HCT116 (cell line): ENCODE measurements at regions not wholly inside any gene's neighbourhood (a gene's known extent, or its start where the extent isn't known, plus 50 kb on each side); places are given as distances from the start of the nearest gene placed in this dataset.

Experiments
- ATAC-seq: fragments of 200-7000 bp; cut with Tn5 transposase; 2 replicates; pipeline ENCODE4 v1.9.1; 2020; ENCODE audit warnings: mild to moderate bottlenecking, moderate library complexity
- BruUV-seq: library from RNA; stranded (reverse); fragments of 400-500 nt; replicated peaks from 2 replicates; lab custom pipeline; 2021; lab: Mats Ljungman, UMichigan
- CTCF ChIA-PET: fragments of 300-600 bp; sonication (Branson Sonifier 250); formaldehyde crosslinking; loops from one replicate; lab custom pipeline; 2021; ENCODE audit warnings: antibody characterized with exemption; lab: Charles Lee
- POLR2A ChIA-PET: fragments of 300-600, 350-600 bp; sonication (Branson Sonifier 250); formaldehyde crosslinking; loops from one replicate; lab custom pipeline; 2021; ENCODE audit warnings: antibody characterized with exemption; lab: Charles Lee
- RAD21 ChIA-PET, 2 experiments: fragments of 300-600 bp; sonication (Branson Sonifier 250); formaldehyde crosslinking; loops; one replicate each; lab custom pipeline; 2023; ENCODE audit warnings: low total read pairs in 2 of 2; ENCODE audit not compliant: uncharacterized antibody in 2 of 2, unreplicated experiment in 2 of 2, low non-redundant PET in 1 of 2; lab: Charles Lee
- DNase-seq: peaks from one replicate; pipeline ENCODE4 v3.0.0-alpha.2; 2010; ENCODE audit warnings: low read depth, low spot score
- H2AFZ ChIP-seq: fragments of 200-600 bp; shearing (Covaris generic), sonication (generic); 2 replicates; pipeline ENCODE4 v1.6.1; 2017; ENCODE audit warnings: low read depth, mixed run types, mixed read lengths, antibody characterized with exemption, low read length; ENCODE audit not compliant: poor library complexity, severe bottlenecking
- H3K27ac ChIP-seq: 2 replicates; pipeline ENCODE4 v1.5.1; 2012; ENCODE audit warnings: low read depth, low read length
- H3K27me3 ChIP-seq: fragments of 200-600 bp; sonication (generic); 2 replicates; pipeline ENCODE4 v1.6.1; 2016; ENCODE audit warnings: mixed run types, low read length, mixed read lengths; ENCODE audit not compliant: insufficient read depth
- H3K36me3 ChIP-seq, 2 experiments: fragments of 200-500 bp in 1 of 2; fragments of 200-600 bp in 1 of 2; sonication (Bioruptor generic) in 1 of 2; sonication (generic) in 1 of 2; 2 replicates each; pipeline versions ENCODE4 v1.5.1 to v1.6.1; 2014 to 2016; ENCODE audit warnings: low read length in 2 of 2, inconsistent platforms in 1 of 2, mixed read lengths in 1 of 2, mixed run types in 1 of 2; ENCODE audit not compliant: insufficient read depth in 2 of 2, control insufficient read depth in 1 of 2
- H3K4me1 ChIP-seq, 2 experiments: fragments of 200-600 bp in 1 of 2; sonication (generic) in 1 of 2; 2 replicates each; pipeline versions ENCODE4 v1.5.1 to v1.6.1; 2012 to 2017; ENCODE audit warnings: low read length in 2 of 2, inconsistent platforms in 1 of 2, mild to moderate bottlenecking in 1 of 2, mixed read lengths in 1 of 2, mixed run types in 1 of 2, moderate library complexity in 1 of 2; ENCODE audit not compliant: insufficient read depth in 2 of 2, control insufficient read depth in 1 of 2
- H3K4me2 ChIP-seq: fragments of 200-600 bp; sonication (generic); 2 replicates; pipeline ENCODE4 v1.6.1; 2017; ENCODE audit warnings: mixed run types, low read length, mixed read lengths
- H3K4me3 ChIP-seq, 2 experiments: fragments of 200-600 bp in 1 of 2; sonication (generic) in 1 of 2; replicated peaks in 1 of 2; 2 replicates each; pipeline ENCODE4 v1.5.1; 2011 to 2016; ENCODE audit warnings: low read length in 2 of 2, control low read depth in 1 of 2, low read depth in 1 of 2, mild to moderate bottlenecking in 1 of 2, mixed read lengths in 1 of 2, mixed run types in 1 of 2
- H3K79me2 ChIP-seq: fragments of 200-600 bp; sonication (generic); 2 replicates; pipeline ENCODE4 v1.6.1; 2017; ENCODE audit warnings: mild to moderate bottlenecking, mixed run types, low read length, moderate library complexity, mixed read lengths; ENCODE audit not compliant: insufficient read depth
- H3K9ac ChIP-seq: fragments of 200-600 bp; sonication (generic); 2 replicates; pipeline ENCODE4 v1.6.1; 2016; ENCODE audit warnings: low read length, mixed read lengths
- H3K9me2 ChIP-seq: fragments of 200-600 bp; sonication (generic), shearing (Covaris generic); 2 replicates; pipeline ENCODE4 v1.6.1; 2017; ENCODE audit warnings: mixed run types, mild to moderate bottlenecking, moderate library complexity; ENCODE audit not compliant: insufficient read depth
- H3K9me3 ChIP-seq, 2 experiments: fragments of 200-500 bp in 1 of 2; fragments of 200-600 bp in 1 of 2; sonication (Bioruptor generic) in 1 of 2; sonication (generic) in 1 of 2; 2 replicates each; pipeline ENCODE4 v1.6.1; 2014 to 2017; ENCODE audit warnings: low read length in 2 of 2, mixed read lengths in 2 of 2, inconsistent platforms in 1 of 2, low read depth in 1 of 2, mild to moderate bottlenecking in 1 of 2, mixed run types in 1 of 2, moderate library complexity in 1 of 2; ENCODE audit not compliant: control insufficient read depth in 1 of 2, insufficient read depth in 1 of 2
- H4K20me1 ChIP-seq: fragments of 200-600 bp; sonication (generic), shearing (Covaris generic); 2 replicates; pipeline ENCODE4 v1.6.1; 2017; ENCODE audit warnings: mixed run types, mild to moderate bottlenecking, moderate library complexity; ENCODE audit not compliant: insufficient read depth
- CBX3 ChIP-seq: IDR thresholded peaks from 2 replicates; pipeline ENCODE4 v1.6.1; 2012; ENCODE audit warnings: low read depth
- CEBPB ChIP-seq: IDR thresholded peaks from 2 replicates; pipeline ENCODE4 v1.6.1; 2012; ENCODE audit warnings: low read depth
- EGR1 ChIP-seq: IDR thresholded peaks from 2 replicates; pipeline ENCODE4 v1.6.1; 2012; ENCODE audit warnings: low read depth
- ELF1 ChIP-seq: IDR thresholded peaks from 2 replicates; pipeline ENCODE4 v1.6.1; 2012; ENCODE audit warnings: low read depth, borderline replicate concordance
- EZH2 ChIP-seq: fragments of 200-600 bp; sonication (generic); IDR thresholded peaks from 2 replicates; pipeline ENCODE4 v1.6.1; 2017; ENCODE audit warnings: antibody characterized with exemption, mixed run types
- EZH2phosphoT487 ChIP-seq: fragments of 200-600 bp; IDR thresholded peaks from 2 replicates; pipeline ENCODE4 v1.6.1; 2018; ENCODE audit warnings: antibody characterized with exemption, borderline replicate concordance
- FOSL1 ChIP-seq: IDR thresholded peaks from 2 replicates; pipeline ENCODE4 v1.6.1; 2012; ENCODE audit warnings: low read depth
- RAD21 ChIP-seq: IDR thresholded peaks from 2 replicates; pipeline ENCODE4 v1.6.1; 2012; ENCODE audit warnings: low read depth, mild to moderate bottlenecking
- SP1 ChIP-seq: IDR thresholded peaks from 2 replicates; pipeline ENCODE4 v1.6.1; 2012; ENCODE audit warnings: low read depth
- TCF7L2 ChIP-seq: IDR thresholded peaks from 2 replicates; pipeline ENCODE4 v1.7.0; 2011; ENCODE audit warnings: borderline replicate concordance, inconsistent platforms; ENCODE audit not compliant: insufficient read depth, insufficient read length; ENCODE audit errors: extremely low read depth
- YY1 ChIP-seq: IDR thresholded peaks from 2 replicates; pipeline ENCODE4 v1.6.1; 2011; ENCODE audit warnings: low read length, low read depth, moderate library complexity, mild to moderate bottlenecking; ENCODE audit not compliant: insufficient replicate concordance; ENCODE audit errors: extremely low read depth
- ZFX ChIP-seq: fragments of 450-650 bp; IDR thresholded peaks from 2 replicates; pipeline ENCODE4 v1.6.1; 2017
- ZNF274 ChIP-seq: fragments of 200-500 bp; sonication (Bioruptor generic); IDR thresholded peaks from 2 replicates; pipeline ENCODE4 v1.6.1; 2014; ENCODE audit warnings: mild to moderate bottlenecking, low read depth, low read length, inconsistent platforms
- intact Hi-C: fragments of 100-400 bp; cut with micrococcal nuclease; formaldehyde crosslinking; loops from 2 replicates; pipeline ENCODE4 v1.10.0; 2022
- TF ChIP-seq, protein P1 (sequence below): IDR thresholded peaks from 2 replicates; pipeline ENCODE4 v1.6.1; 2012
- TF ChIP-seq, protein P2 (sequence below): IDR thresholded peaks from 2 replicates; pipeline ENCODE4 v1.6.1; 2012
- TF ChIP-seq, protein P3 (sequence below): IDR thresholded peaks from 2 replicates; pipeline ENCODE4 v1.6.1; 2012; ENCODE audit warnings: low read depth

DNA sequence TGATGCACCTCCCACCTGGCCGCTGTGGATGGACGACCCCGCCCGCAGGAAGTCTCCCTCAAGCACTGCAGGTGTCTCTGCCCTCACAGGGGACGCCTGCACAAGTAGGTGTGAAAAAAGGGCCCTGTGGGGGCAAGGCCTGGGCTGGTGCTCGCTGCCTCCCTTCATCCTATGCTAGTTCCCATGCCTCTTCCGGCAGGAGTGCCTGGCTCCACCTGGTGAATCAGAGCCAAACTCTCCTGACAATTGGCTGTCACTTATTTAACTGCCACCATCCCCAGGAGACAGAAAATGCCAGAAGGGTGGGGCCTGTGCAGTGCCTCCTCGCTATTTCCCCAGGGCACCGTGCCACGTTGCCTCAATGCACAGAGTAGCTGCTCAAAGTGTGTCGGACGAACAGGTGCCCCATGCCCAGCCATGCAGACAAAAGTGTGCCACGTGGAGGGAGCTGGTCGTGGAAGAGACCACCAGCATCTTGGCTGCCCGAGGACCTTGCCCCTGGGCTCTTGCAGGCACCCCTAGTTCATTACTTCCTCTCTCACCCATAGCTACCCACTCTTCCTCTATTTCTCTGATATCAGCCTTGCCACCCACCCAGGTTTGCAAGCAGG lies 170.7 kb downstream of the SEC14L1 start:
- DNase-seq (no peak), ATAC-seq (no peak)
- no peak overlapping the region for H3K4me2 ChIP-seq
- no peak overlapping the region for H3K9ac ChIP-seq
- ChIA-PET POLR2A (no interaction called here), RAD21 (no interaction called here), CTCF (no interaction called here)
- no peak overlapping the region for H3K4me3 ChIP-seq
- no peaks in the 10 kb centered on the region for H3K9me2 ChIP-seq
- BruUV-seq: no TSS peak
- no peaks in the 10 kb centered on the region for H3K9me3 ChIP-seq
- peaks cover 92% of the 10 kb centered on the region for H3K79me2 ChIP-seq
- peaks cover 14 to 38% of the 10 kb centered on the region in 2 experiments; a peak in 2 of 4 replicates for H3K36me3 ChIP-seq
- no peaks in the 10 kb centered on the region for H3K27me3 ChIP-seq
- no peak overlapping the region for H2AFZ ChIP-seq
- intact Hi-C loops: no loop called here
- no peaks in the 10 kb centered on the region; the same call in 1 of the 2 replicates for H4K20me1 ChIP-seq
- TF ChIP-seq TCF7L2 (no peak), CBX3 (no peak), ELF1 (no peak), FOSL1 (no peak), ZFX (no peak), RAD21 (no peak)
- TF ChIP-seq, protein P1, sequence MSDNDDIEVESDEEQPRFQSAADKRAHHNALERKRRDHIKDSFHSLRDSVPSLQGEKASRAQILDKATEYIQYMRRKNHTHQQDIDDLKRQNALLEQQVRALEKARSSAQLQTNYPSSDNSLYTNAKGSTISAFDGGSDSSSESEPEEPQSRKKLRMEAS: no peak
- H3K27ac ChIP-seq: no peak overlapping the region
- peaks cover 14 to 48% of the 10 kb centered on the region in 2 experiments for H3K4me1 ChIP-seq

DNA sequence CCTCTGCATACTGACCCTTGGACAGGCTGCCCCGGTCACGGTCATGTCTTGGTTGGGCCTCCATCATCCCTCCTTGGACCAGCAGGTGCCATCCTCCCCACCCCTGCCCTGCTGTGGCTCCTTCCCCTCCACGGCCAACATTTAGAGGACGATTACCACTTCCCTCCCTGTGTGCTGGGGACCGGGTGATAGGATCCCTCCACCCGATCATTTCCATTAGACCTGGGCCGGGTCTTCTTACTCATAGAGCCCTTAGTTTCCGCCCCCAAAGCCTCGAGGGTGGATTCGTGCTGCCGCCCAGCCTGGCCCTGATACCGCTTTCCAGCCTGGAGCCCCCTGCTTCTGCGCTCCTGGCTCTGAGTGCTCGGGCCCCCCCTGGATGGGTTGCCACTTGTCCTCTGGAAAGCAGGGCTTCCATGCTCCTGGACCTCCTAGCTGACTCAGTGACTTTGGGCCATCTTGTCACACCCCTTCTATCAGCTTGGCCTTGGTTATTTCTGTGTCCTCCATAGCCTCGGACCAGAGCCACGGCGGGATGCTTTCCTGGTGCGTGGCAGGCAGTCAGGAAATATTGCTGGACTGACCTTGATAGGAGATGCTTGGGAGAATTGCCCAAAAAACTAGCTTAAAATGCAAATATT lies 171.4 kb downstream of the SEC14L1 start:
- H3K4me1 ChIP-seq: peaks cover 8 to 48% of the 10 kb centered on the region in 2 experiments; a peak in 3 of 4 replicates
- RAD21 ChIA-PET: no interaction called here
- no peak for TF ChIP-seq SP1
- no peak for TF ChIP-seq EZH2
- TF ChIP-seq ZNF274: no peak
- TF ChIP-seq, protein P2, sequence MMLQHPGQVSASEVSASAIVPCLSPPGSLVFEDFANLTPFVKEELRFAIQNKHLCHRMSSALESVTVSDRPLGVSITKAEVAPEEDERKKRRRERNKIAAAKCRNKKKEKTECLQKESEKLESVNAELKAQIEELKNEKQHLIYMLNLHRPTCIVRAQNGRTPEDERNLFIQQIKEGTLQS: no peak
- TF ChIP-seq EGR1: no peak
- no peak for TF ChIP-seq ZFX
- no peak for TF ChIP-seq CEBPB
- TF ChIP-seq YY1: no peak
- no peak for TF ChIP-seq EZH2phosphoT487
- TF ChIP-seq, protein P1: no peak
- no peak for TF ChIP-seq FOSL1
- TF ChIP-seq, protein P3, sequence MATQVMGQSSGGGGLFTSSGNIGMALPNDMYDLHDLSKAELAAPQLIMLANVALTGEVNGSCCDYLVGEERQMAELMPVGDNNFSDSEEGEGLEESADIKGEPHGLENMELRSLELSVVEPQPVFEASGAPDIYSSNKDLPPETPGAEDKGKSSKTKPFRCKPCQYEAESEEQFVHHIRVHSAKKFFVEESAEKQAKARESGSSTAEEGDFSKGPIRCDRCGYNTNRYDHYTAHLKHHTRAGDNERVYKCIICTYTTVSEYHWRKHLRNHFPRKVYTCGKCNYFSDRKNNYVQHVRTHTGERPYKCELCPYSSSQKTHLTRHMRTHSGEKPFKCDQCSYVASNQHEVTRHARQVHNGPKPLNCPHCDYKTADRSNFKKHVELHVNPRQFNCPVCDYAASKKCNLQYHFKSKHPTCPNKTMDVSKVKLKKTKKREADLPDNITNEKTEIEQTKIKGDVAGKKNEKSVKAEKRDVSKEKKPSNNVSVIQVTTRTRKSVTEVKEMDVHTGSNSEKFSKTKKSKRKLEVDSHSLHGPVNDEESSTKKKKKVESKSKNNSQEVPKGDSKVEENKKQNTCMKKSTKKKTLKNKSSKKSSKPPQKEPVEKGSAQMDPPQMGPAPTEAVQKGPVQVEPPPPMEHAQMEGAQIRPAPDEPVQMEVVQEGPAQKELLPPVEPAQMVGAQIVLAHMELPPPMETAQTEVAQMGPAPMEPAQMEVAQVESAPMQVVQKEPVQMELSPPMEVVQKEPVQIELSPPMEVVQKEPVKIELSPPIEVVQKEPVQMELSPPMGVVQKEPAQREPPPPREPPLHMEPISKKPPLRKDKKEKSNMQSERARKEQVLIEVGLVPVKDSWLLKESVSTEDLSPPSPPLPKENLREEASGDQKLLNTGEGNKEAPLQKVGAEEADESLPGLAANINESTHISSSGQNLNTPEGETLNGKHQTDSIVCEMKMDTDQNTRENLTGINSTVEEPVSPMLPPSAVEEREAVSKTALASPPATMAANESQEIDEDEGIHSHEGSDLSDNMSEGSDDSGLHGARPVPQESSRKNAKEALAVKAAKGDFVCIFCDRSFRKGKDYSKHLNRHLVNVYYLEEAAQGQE: no peak
- TF ChIP-seq ELF1: no peak

More for the DNA sequence above, 171.4 kb downstream of the SEC14L1 start:
- intact Hi-C loops: no loop called here
- no peaks in the 10 kb centered on the region; the same call in 1 of the 2 replicates for H4K20me1 ChIP-seq
- no peak overlapping the region for H3K4me2 ChIP-seq
- H3K27me3 ChIP-seq: no peaks in the 10 kb centered on the region
- no peaks in the 10 kb centered on the region for H3K9me3 ChIP-seq
- no TSS peak for BruUV-seq
- no peak overlapping the region for H3K9ac ChIP-seq
- no peak overlapping the region for H3K4me3 ChIP-seq
- ATAC-seq (no peak), DNase-seq (no peak)
- H2AFZ ChIP-seq: no peak overlapping the region
- POLR2A ChIA-PET: no interaction called here
- H3K9me2 ChIP-seq: no peaks in the 10 kb centered on the region
- H3K36me3 ChIP-seq: peaks cover 14 to 37% of the 10 kb centered on the region in 2 experiments; a peak in 2 of 4 replicates
- peaks cover 92% of the 10 kb centered on the region for H3K79me2 ChIP-seq
- CTCF ChIA-PET: no interaction called here
- H3K27ac ChIP-seq: no peak overlapping the region
